Upper lobe of left lung (tissue), 4 donors: ENCODE measurements at regions not wholly inside any gene's neighbourhood (a gene's known extent, or its start where the extent isn't known, plus 50 kb on each side); places are given as distances from the start of the nearest gene placed in this dataset.

Source experiments
- POLR2AphosphoS5 ChIP-seq, 2 donors: sonication (generic); formaldehyde crosslinking; IDR thresholded peaks; one replicate each; pipeline ENCODE4 v1.5.1; 2017; ENCODE audit warnings: antibody characterized with exemption in 2 of 2
- TF ChIP-seq, protein P1 (sequence below), 6 experiments: fragments of 450-650 bp in 4 of 6; fragments of 200-600 bp in 2 of 6; sonication (generic) in 2 of 6; IDR thresholded peaks; one replicate each; pipeline ENCODE4 v1.5.1; 2016 to 2019; ENCODE audit warnings: antibody characterized with exemption in 6 of 6

DNA sequence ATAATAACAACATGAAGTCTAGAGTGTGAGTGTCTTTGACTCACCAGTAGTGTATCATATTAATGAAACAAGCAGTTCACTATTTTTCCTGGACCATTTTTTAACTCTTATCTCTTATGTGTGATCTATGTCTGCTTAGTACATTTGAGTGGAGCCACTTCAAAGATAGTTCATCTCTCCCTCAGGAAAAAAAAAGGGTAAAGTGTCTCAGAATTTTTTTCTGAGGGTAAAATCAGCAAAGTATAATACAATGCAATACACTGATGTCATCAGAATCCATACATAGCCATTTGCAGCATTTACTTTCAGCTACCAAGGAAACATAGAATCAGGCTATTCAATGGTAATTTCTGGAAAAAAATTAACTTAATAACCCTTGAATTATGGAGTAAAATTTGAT, 706.7 kb downstream of the DNAJB9 start:
- TF ChIP-seq, protein P1, sequence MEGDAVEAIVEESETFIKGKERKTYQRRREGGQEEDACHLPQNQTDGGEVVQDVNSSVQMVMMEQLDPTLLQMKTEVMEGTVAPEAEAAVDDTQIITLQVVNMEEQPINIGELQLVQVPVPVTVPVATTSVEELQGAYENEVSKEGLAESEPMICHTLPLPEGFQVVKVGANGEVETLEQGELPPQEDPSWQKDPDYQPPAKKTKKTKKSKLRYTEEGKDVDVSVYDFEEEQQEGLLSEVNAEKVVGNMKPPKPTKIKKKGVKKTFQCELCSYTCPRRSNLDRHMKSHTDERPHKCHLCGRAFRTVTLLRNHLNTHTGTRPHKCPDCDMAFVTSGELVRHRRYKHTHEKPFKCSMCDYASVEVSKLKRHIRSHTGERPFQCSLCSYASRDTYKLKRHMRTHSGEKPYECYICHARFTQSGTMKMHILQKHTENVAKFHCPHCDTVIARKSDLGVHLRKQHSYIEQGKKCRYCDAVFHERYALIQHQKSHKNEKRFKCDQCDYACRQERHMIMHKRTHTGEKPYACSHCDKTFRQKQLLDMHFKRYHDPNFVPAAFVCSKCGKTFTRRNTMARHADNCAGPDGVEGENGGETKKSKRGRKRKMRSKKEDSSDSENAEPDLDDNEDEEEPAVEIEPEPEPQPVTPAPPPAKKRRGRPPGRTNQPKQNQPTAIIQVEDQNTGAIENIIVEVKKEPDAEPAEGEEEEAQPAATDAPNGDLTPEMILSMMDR (IDR thresholded peaks at IDR 0.05): no peak
- TF ChIP-seq POLR2AphosphoS5 (IDR thresholded peaks at IDR 0.05): no peak
